ENCODE measurements at regions not wholly inside any gene's neighbourhood (a gene's known extent, or its start where the extent isn't known, plus 50 kb on each side); places are given as distances from the start of the nearest gene placed in this dataset.

- no peak for DNase-seq (ENCODE audit: low read depth)
- no peak overlapping the region for H3K4me3 ChIP-seq (ENCODE audit: low read depth, low read length)
- TF ChIP-seq CTCF (IDR thresholded peaks at IDR 0.05; ENCODE audit: insufficient read depth, low read length), result no peak
Observed at GRCh38 chr9:78565481-78565880, 268.6 kb downstream of the PSAT1 start.

- DNase-seq (ENCODE audit: low read depth), result no peak
- no peak for TF ChIP-seq CTCF (IDR thresholded peaks at IDR 0.05; ENCODE audit: insufficient read depth, low read length)
- H3K4me3 ChIP-seq (ENCODE audit: low read depth, low read length), result no peak overlapping the region
Observed at GRCh38 chr9:78566521-78566920, 269.6 kb downstream of the PSAT1 start.

GRCh38 chr9:78566948-78567675, 270.2 kb downstream of the PSAT1 start:
- TF ChIP-seq CTCF (IDR thresholded peaks at IDR 0.05; ENCODE audit: insufficient read depth, low read length), result no peak
- DNase-seq (ENCODE audit: low read depth), result no peak

GRCh38 chr9:78567693-78568092, 270.8 kb downstream of the PSAT1 start:
- no peak for TF ChIP-seq CTCF (IDR thresholded peaks at IDR 0.05; ENCODE audit: insufficient read depth, low read length)
- no peak overlapping the region for H3K4me3 ChIP-seq (ENCODE audit: low read depth, low read length)
- DNase-seq (ENCODE audit: low read depth), result no peak

More at GRCh38 chr9:78566948-78567675, 270.2 kb downstream of the PSAT1 start:
- H3K4me3 ChIP-seq (ENCODE audit: low read depth, low read length), result no peak overlapping the region

- no peak for TF ChIP-seq CTCF (IDR thresholded peaks at IDR 0.05; ENCODE audit: insufficient read depth, low read length)
- H3K4me3 ChIP-seq (ENCODE audit: low read depth, low read length), result no peak overlapping the region
Observed at GRCh38 chr9:78568774-78569173, 271.8 kb downstream of the PSAT1 start.

GRCh38 chr9:78572266-78572665, 275.3 kb downstream of the PSAT1 start:
- no peak for TF ChIP-seq CTCF (IDR thresholded peaks at IDR 0.05; ENCODE audit: insufficient read depth, low read length)

More at GRCh38 chr9:78568774-78569173, 271.8 kb downstream of the PSAT1 start:
- DNase-seq (ENCODE audit: low read depth), result no peak

GRCh38 chr9:78573205-78573604, 276.3 kb downstream of the PSAT1 start:
- TF ChIP-seq CTCF (IDR thresholded peaks at IDR 0.05; ENCODE audit: insufficient read depth, low read length), result no peak
- DNase-seq (ENCODE audit: low read depth), result no peak

More at GRCh38 chr9:78572266-78572665, 275.3 kb downstream of the PSAT1 start:
- no peak overlapping the region for H3K4me3 ChIP-seq (ENCODE audit: low read depth, low read length)
- DNase-seq (ENCODE audit: low read depth), result no peak

More at GRCh38 chr9:78573205-78573604, 276.3 kb downstream of the PSAT1 start:
- no peak overlapping the region for H3K4me3 ChIP-seq (ENCODE audit: low read depth, low read length)

Measured in fibroblast of the aortic adventitia (primary cell).